ENCODE measurements at regions not wholly inside any gene's neighbourhood (a gene's known extent, or its start where the extent isn't known, plus 50 kb on each side); places are given as distances from the start of the nearest gene placed in this dataset.

DNA sequence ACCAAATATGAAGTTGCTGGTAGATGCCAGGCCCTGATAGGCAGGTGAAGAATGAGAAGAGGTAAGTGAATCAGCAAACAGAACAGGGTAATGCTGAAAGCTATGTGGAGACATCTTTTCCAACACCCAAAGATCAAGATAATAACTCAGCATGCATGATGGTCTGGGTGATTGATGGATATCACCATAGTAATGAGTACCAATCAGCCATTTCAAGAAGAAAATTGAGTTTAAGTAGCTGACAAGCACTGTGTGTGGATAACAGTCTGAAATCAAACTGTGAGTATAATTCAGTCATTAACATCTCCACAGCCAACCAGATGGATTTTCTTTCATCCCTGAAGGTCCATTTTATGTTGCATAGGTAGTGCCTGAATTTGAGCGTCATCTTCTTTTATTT, 289.6 kb upstream of the SMIM31 start:
- DNase-seq (ENCODE audit: low read depth): no peak
- TF ChIP-seq, protein P1, sequence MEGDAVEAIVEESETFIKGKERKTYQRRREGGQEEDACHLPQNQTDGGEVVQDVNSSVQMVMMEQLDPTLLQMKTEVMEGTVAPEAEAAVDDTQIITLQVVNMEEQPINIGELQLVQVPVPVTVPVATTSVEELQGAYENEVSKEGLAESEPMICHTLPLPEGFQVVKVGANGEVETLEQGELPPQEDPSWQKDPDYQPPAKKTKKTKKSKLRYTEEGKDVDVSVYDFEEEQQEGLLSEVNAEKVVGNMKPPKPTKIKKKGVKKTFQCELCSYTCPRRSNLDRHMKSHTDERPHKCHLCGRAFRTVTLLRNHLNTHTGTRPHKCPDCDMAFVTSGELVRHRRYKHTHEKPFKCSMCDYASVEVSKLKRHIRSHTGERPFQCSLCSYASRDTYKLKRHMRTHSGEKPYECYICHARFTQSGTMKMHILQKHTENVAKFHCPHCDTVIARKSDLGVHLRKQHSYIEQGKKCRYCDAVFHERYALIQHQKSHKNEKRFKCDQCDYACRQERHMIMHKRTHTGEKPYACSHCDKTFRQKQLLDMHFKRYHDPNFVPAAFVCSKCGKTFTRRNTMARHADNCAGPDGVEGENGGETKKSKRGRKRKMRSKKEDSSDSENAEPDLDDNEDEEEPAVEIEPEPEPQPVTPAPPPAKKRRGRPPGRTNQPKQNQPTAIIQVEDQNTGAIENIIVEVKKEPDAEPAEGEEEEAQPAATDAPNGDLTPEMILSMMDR (IDR thresholded peaks at IDR 0.05; ENCODE audit: low read depth, low read length, missing control alignments): no peak
- H3K4me3 ChIP-seq (ENCODE audit: low read depth, low read length): no peak overlapping the region

DNA sequence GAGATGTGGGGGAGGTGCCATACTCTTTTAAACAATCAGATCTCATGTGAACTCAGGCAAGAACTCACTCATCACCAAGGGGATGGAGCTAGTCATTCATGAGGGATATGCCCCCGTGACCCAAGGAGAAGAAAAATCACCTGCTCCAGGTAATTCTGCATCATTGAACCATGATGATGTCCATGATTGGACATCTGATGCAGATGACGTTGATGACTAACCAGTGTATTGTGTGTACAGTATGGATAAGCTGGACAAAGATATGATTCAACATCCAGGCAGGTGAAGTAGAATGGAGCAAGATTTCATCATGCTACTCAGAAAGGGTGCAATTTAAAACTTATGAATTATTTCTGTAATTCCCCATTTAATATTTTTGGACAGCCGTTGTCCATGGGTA, 286.4 kb upstream of the SMIM31 start:
- TF ChIP-seq, protein P1 (IDR thresholded peaks at IDR 0.05; ENCODE audit: low read depth, low read length, missing control alignments): no peak
- no peak for DNase-seq (ENCODE audit: low read depth)
- H3K4me3 ChIP-seq (ENCODE audit: low read depth, low read length): no peak overlapping the region

DNA sequence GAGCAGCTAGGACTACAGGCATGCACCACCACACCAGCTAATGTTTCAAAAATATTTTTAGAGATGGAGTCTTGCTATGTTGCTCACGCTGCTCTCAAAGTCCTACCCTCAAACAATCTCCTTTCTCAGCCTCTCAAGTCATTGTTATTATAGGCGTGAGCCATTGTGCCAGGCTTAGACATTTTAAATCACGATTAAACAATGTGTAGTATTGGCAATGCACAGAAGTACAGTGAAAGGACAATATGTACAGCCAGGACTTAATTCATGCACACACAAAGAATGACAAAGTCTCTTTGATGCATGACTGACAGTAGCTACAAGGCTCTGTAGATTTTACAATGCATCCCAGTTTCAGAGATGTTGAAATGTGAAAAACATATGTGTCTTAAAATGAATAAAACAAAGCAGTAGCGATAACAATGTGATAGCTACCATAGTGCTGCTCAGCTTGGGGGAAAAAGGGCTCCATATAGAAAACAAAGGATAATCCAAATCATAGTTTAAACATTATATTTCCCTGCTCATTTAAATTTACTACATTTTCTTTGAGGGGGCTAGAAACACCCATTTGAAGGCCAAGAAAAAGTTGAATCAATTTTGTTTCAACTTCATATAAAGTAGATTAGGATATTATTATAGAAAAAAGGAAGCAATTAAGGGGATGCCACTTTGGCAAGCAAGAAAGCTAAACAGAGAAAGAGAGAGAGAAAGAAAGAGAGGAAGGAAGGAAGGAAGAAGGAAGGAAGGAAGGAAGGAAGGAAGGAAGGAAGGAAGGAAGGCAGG, 272.4 kb upstream of the SMIM31 start:
- no peak overlapping the region for H3K4me3 ChIP-seq (ENCODE audit: low read depth, low read length)
- TF ChIP-seq, protein P1 (IDR thresholded peaks at IDR 0.05; ENCODE audit: low read depth, low read length, missing control alignments): no peak
- DNase-seq (ENCODE audit: low read depth): no peak

DNA sequence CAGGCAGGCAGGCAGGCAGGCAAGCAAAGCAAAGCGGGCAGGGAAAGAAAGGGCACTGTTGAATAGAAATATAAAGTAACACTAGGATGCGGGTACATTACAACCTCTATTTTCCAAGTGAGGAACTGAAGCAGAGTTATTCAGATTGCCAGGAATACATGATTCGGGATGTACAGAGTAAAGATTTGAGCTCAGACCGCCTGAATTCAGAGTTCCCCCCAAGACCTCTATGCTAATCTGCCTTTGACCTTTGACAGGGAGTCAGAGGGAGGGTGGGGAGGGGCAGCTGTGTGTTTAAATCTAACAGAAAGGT, 271.9 kb upstream of the SMIM31 start:
- no peak overlapping the region for H3K4me3 ChIP-seq (ENCODE audit: low read depth, low read length)
- TF ChIP-seq, protein P1 (IDR thresholded peaks at IDR 0.05; ENCODE audit: low read depth, low read length, missing control alignments): no peak
- DNase-seq (ENCODE audit: low read depth): no peak

DNA sequence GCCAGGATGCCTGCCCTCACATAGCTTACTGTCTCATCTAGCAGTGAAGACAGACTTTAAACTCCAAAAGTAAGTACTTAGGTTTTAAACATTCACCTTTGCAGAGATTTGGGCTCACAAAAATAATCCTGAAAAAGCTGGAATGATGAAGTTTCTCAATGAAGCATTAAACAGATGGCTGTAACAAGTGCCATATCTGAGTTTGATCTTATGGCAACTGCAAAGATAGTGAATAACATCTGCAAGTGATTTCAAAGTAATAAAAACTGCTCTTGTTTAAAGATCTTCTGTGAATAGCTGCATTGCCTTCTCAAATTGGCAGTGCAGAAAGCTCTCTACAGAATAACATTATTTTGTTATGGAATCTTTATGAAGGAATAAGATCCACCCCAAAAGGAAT, 271.2 kb upstream of the SMIM31 start:
- TF ChIP-seq, protein P1 (IDR thresholded peaks at IDR 0.05; ENCODE audit: low read depth, low read length, missing control alignments): no peak
- no peak for DNase-seq (ENCODE audit: low read depth)
- H3K4me3 ChIP-seq (ENCODE audit: low read depth, low read length): no peak overlapping the region

DNA sequence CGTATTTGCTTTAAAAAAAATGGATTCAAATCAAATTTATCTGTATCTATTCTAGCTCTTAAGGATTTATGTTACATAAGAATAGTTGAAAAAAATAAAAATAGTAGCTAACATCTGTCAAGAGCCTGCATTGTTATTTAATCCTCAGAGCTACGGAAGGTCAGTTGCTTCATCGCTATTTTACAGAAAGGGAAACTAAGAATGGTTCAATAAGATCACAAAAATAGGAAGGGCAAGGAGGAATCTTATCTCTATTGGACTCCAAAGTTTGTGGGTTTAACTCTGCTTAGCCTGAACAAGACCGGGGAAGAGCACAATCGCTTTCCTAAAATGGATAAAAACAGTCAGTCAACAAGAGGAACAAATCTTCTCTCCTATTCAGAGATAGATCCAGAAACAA, 270.2 kb upstream of the SMIM31 start:
- TF ChIP-seq, protein P1 (IDR thresholded peaks at IDR 0.05; ENCODE audit: low read depth, low read length, missing control alignments): no peak
- no peak for DNase-seq (ENCODE audit: low read depth)
- no peak overlapping the region for H3K4me3 ChIP-seq (ENCODE audit: low read depth, low read length)

DNA sequence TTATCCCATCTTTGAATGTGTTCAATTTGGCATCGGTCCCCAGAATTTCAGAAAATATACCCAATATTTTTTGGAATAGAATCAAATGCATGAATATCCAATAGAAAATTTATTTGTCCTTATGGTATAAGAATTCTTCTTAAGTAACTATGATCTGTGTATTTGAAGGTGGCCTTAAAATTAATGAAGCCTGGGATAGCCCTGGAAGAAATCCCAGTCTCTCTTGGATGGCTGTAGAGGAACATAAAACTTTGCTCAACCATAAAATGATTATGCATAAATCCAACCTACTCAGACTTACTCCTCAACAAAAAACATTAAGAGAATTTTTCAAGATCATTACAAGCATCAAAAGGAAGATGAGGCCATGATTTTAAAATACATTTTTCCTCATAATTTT, 269.4 kb upstream of the SMIM31 start:
- TF ChIP-seq, protein P1 (IDR thresholded peaks at IDR 0.05; ENCODE audit: low read depth, low read length, missing control alignments): no peak
- H3K4me3 ChIP-seq (ENCODE audit: low read depth, low read length): no peak overlapping the region
- no peak for DNase-seq (ENCODE audit: low read depth)
